NCI-H1105 (cell line): ENCODE measurements at regions not wholly inside any gene's neighbourhood (a gene's known extent, or its start where the extent isn't known, plus 50 kb on each side); places are given as distances from the start of the nearest gene placed in this dataset.
"Not testable (repeated sequence)": the region's sequence is repeated elsewhere in the genome, so short reads cannot be mapped to it uniquely, and the experiment has no call there.

Experiments used
- DNase-seq: peaks from one replicate; lab custom pipeline; 2025; lab: John Stamatoyannopoulos, UW

DNA sequence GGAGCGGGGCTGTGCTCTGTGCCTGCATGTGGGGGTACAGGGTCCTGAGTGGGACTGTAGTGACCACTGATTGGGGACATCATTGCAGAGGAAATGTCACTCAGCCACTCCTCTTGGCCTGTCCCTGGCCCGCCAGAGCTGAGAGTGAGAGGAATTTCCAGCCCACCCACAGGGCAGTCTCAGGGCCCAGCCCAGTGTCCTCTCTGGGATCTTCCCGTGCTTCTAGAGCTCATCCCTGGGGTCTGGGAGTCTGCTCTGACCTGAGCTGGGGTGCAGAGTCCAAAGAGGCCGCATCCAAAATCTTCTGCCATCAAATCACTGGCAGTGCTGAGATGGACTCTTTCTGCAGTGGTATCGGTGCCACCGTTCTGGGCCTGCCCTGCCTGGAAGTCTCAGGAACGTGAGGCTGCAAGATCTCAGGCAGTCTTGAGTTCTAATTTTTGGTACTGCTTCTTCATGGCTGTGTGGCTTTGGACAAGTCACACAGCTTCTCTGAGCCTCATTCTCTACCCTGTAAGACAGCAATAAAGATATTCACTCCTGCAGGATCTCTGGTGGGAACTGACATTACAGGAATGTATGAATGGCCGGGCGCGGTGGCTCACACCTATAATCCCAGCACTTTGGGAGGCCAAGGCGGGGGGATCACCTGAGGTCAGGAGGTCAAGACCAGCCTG lies 100.8 kb upstream of the TARDBP start:
- DNase-seq: no peak

DNA sequence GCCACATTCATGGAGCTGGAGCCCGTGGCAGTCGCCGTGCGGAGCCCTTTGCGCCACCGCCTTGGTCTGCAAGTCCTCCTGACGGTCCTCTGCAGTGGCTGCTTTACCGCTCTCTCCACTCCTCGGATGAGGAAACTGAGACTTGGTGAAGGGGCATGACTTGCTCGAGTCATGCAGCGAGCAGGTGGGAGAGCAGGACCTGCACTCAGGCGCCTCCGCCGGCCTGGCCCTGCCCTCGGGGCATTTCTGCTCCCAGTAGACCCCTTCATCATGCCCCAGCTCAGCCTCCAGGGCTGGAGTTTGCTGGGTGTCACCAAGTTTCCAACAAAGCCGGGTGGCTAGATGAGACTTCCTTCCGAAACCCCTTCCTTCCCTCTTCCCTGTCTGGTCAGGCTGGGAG lies 100.0 kb upstream of the TARDBP start:
- no peak for DNase-seq

DNA sequence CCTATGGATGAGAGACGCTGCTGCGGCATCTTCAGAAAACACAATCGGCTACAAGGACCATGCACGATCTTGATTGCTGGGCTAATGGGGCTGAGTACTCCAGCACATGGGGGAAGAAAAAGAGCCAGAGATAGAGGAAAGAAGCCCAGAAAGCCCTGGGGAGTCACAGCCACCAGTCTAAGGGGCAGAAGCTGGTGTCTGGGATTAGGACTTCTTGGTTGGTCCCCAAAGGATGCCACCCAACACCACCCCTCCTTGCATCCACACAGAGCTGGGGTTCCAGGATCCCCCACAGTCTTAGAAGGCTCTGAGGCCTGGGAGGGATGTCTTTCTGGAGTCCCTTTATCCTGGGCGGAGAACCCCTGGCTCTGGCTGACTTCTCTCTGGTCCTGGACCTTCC lies 98.4 kb upstream of the TARDBP start:
- no peak for DNase-seq

DNA sequence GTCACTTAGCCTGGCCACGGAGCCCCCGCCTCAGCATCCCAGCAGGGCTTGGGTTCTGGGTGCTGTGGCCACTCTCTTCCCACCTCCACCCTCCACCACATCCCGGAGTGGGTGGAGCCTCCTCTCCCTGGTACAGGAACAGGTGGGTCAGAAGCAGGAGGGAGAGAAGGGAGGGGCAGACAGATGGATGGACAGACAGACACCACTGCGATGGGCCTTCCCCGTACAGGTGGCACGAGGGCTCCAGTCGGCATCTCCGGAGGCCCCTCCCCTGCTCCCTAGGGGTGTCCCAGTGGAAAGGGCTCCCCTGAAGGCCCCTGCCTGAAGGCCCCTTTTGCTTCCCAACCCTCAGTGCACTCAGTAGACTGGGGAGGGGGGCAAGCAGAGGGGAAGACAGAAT lies 96.9 kb upstream of the TARDBP start:
- DNase-seq: no peak

DNA sequence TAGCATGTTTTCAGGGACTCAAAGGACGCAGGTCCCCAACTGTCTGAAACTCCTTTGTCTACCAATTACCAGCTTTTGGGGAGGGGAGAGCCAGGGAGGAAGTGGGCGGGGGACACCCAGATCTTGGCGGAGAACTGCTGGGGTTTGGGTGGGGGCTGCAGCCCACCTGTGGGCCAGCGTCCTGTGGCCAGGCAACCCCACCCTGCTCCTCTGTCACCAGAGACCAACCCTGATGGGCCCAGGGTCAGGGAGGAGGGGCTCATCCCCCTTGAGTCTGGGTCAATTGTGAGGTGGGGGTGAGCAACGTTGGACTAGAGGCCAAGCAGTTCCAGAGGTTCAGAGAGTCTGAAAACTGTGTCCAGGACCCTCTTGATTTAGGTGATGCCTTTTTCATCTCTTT lies 96.1 kb upstream of the TARDBP start:
- DNase-seq: no peak

DNA sequence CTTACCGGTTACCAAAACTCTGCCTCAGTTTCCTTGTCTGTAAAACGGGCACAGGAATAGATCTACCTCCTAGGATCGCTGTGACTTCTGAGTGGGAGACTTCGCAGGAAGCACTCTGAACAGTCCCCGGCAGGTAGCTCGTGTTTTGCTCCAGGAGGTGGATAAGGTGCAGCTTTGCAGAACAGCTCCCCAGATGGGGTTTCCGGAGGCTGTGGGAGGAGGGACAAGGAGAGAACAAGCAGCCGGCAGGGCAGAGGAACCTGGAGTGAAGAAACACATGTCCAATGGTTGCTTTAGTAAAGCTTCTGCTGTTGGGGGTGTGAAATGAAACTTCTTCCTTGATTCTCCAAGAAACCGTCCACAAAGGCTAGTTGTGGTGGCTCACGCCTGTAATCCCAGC lies 95.5 kb upstream of the TARDBP start:
- DNase-seq: no peak

DNA sequence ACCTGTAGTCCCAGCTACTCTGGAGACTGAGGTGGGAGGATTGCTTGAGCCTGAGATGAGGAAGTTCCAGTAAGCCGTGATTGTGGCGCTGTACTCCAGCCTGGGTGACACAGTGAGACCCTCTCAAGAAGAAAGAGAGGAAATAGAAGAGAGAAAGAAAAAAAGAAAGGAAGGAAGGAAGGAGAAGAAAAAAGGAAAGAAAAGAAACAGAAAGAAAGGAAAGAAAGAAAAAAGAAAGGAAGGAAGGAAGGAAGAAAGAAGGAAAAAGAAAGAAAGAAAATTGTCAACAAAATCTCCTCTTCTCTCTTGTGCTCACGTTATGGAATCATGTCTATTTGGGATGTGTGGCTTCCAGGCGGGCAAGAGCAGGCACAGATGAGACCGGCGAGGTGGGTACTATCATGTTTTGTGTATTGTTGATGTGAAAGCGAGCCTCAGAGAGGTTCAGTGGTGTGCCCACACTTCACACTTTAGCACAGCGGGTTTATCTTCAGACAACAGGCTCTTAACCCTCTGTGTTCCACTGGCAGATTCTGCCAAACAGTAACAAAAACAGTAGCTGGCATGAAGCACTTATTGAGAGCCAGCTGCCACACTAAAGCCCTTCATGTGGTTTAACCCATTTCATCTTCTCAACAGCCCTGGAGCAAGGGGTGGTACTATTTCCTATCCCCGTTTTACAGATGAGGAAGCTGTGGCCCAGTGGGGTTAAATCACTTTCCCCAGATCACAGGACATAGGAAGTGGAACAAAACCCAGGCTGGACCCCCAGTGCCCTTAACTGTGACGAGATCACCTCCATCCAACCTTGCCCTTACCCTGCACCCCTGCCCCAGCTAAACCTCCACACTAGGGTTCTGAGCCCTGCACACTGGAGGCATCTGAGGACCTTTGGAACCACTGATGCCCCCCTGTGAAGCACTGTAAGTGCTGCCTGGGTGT lies 94.7 kb upstream of the TARDBP start:
- DNase-seq: peak; percentile 8

DNA sequence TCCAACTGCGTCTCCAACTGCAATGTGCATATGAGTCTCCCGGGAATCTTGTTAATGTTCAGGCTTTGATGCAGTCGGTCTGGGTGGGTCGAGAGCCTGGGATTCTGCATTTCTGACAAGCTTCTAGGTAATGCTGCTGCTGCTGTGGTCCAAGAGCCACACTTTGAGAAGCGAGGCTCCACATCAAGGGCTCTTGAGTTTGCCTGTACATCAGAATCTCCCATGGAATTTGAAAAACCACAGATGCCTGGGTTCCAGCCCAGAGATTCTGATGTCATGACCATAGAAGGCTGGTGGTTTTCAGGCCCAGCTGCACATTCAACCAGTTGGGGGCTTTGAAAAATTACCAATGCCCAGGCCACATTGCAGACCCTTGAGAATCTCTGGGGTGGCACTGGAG lies 93.9 kb upstream of the TARDBP start:
- DNase-seq: no peak

DNA sequence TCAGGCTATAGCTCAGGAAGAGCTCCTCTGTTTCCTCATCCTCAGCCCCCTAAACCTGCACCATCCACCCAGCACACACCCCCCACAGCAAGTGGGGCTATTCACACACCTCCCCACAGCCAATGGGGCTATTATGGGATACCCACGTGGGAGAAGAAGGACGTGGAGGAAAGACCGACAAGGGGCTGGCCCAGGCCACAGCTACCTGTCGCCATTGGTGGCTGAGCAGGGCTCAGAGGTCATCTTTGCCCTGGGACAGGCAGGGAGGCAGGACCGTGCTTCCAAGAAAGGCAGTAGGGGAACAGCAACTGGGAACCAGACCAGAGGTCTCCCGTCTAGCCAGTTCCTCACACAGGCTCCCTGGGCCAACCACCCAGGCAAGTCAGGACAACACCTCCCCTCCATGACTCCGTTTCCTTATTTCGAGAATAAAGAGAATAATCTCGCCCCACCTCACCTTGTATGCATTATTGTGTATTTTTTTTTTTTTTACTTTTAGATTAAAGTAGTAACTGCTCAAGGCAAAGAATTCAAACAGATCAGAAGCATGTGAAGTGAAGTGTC lies 92.3 kb upstream of the TARDBP start:
- DNase-seq: no peak

DNA sequence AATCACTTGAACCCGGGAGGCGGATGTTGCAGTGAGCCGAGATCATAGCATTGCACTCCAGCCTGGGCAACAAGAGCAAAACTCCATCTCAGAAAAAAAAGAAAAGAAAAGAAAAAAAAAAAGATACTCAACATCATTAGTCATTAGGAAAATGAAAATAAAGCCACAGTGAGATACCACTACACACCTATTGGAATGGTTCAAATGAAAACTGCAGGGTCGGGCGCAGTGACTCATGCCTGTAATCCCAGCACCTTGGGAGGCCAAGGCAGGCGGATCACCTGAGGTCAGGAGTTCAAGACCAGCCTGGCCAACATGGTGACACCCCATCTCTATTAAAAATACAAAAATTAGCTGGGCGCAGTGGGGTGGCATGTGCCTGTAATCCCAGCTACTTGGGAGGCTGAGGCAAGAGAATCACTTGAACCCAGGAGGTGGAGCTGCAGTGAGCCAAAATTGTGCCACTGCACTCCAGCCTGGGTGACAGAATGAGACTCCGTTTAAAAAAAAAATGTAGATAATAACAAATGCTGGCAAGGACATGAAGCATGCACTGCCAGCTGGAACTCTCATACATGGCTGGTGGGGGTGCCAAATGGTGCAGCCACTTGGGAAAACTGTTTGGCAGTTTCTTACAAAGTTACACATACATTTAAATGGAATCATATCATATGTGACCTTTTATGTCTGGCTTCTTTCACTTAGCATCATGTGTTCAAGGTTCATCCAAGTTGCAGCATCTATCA lies 90.0 kb upstream of the TARDBP start:
- DNase-seq: not testable (repeated sequence)

DNA sequence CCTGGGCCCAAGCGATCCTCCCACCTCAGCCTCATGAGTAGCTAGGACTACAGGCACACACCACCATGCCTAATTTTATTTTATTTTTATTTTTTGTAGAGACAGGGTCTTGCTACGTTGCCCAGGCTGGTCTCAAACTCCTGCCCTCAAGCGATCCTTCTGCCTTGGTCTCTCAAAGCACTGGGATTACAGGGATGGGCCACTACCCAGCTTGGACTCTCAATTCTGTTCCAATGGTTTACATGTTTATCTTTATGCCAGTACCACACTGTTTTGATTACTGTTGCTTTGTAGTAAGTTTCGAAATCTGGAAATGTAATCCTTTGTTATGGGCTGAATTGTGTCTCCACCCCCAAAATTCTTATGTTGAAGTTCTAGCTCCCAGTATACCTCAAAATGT lies 88.4 kb upstream of the TARDBP start:
- DNase-seq: no peak

DNA sequence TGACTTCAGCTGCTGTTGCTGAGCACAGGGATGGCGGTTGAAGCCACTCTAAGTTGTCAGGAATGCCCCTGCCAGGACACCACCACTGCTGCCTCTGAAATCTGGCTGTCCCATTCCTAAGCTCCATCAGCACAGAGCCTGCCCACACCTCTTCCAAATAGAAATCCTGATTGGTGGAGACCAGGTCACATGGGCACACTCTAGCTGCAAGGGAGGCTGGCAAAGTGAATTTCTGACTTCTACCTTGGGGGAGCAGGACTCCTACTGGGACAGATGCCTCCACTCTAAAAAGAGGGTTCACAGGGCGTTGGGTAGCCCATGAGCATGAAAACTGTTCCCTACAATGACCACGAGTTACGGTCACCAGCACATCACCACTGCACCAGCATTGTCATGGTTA lies 83.8 kb upstream of the TARDBP start:
- no peak for DNase-seq

DNA sequence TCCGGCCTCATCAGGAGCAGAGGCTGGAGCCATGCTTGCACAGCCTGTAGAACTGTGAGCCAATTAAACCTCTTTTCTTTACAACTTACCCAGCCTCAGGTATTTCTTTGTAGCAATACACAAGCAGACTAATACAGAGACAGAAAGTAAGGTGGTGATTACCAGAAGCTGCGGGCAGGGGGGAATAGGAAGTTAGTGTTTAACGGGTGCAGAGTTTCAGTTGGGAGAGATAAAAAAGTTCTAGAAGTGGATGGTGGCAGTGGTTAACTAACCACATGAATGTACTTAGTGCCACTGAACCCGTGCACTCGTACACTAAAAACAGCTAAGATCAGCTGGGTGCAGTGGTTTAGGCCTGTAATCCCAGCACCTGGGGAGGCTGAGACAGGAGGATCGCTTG lies 80.4 kb upstream of the TARDBP start:
- DNase-seq: no peak

DNA sequence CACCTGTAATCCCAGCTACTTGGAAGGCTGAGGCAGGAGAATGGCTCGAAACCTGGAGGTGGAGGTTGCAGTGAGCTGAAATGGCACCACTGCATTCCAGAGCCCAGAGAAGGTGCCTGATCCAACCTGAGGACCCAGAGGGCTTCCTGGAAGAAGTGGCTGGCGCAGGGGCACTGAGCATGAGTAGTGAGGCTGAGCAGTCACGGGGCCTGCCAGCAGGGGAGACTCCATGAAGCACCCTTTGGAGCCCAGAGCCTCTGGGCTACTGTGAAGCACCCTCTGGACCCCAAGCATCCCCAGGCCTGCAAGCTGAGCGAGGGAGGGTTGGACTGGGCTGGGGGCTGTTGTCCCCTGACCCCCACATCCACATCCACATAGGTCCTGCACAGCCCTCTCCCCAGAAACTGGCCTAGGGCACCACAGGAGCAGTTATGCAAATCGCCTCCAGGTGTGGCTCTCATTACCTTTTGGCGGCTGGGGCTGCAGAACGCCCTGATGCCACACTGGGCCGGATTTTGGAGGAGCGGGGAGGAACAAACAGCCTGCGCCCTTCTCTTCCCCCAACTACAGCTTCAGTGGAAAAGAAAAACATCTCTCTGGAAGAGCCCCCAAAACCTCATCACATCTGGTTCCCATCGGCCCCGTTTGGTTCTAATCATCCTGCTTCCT lies 78.2 kb upstream of the TARDBP start:
- no peak for DNase-seq

DNA sequence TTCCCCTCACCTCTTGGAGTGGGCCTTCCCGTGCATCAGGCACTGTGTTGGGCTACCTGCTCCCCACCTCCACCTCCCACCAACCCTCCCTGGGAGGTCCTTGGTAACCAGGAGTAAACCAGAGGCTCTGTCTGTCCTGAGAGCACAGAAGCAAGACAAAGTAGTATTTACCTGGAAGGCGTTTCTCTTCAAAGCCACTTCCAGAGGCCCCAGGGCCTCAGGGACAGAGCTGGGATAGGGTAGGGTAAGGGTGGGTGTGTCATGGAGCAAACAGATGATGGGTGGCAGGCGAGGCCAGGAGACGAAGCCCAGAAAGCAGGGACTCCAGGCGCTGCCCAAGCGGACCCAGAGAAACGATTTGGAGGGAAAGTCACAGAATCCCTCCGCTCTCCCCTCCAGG lies 77.2 kb upstream of the TARDBP start:
- no peak for DNase-seq

DNA sequence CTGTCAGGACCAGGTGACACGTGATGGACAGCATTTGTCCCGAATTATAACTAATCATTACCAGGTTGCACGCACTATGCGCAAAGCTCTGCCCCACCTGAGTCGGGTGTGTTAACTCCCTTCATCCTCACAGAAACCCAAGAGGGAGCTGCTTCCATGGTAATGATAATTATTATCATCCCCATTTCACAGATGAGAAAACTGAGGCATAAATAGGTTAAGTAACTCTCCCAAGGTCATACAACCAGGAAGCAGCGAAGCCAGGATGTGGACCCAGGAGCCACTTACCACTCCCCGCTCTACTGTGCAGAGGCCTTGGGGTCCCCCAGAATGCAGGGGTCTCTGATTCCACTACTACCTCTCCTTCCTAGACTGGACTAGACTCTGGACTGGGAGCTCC lies 76.7 kb upstream of the TARDBP start:
- no peak for DNase-seq

DNA sequence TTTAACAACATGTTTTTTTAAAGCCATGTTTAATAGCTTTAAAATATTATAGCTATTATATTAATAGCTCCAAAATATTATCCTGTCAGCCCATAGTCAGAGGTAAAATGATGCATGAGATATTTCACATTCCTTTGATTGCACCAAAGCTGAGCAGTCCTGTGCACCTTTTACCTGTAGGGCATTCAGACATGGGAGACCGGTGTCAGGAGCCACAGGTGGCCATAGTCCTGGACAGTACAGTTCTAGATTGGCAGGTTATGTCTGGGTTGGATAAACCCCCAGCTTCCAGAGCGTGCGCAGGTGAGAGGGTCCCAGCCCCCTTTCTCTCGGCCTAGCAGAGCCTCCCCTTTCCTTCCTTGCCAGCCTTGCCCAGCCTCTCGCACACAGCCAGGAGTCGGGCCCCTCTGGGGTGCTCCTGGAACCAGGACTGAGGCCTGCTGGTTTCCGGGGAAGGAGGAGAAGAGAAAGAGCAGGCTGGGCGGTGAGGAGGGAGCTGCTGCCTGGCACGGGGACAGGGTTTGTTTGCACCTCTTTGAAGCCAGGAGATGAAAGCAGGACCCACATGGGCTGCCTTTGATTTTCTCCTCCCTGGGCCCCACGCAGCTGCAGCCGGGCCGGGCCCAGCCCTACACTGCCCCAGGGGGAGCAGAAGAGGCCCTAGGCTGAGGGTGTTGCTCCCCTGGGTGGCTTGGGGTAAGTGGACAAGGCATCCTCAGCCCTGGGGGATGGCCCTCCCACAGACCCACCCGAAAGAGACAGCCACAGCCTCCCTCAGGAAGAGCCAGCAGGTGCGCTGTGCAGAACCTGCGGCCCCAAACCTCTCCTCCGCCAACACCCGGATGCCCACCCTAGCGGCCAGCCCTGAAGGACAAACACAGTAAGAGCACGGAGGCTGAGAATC lies 75.2 kb upstream of the TARDBP start:
- no peak for DNase-seq

DNA sequence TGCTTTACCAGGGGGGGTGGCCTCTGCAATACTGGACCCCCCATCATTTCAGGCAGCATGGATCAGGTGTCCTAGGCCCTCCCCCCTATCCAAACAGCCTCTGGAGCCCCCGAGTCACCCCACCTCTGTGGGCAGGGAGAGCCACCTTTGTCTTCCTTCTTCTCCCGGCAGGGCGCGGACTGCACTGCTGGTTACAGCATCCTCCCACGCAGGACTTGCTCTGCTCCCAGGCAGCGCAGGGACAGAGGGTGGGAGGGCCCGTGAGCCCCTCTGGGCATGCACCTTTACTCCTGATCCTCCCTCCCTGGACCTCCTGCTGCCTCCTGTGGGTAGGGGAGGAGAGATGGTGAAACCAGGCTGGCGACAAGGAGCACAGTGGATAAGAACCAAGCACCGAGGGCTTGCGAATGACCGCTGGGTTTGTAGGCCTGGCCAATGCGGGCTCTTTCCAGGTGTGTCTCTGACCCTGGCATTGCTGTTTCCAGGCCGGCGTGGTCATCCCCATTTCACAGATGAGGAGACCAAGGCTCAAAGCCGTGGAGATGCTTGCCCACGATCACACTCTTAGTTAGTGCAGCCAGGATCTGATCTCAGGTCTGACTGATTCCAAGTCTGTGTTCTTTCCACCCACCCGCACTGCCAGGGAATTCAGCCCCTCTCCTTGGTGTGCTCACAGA lies 73.6 kb upstream of the TARDBP start:
- DNase-seq: no peak

DNA sequence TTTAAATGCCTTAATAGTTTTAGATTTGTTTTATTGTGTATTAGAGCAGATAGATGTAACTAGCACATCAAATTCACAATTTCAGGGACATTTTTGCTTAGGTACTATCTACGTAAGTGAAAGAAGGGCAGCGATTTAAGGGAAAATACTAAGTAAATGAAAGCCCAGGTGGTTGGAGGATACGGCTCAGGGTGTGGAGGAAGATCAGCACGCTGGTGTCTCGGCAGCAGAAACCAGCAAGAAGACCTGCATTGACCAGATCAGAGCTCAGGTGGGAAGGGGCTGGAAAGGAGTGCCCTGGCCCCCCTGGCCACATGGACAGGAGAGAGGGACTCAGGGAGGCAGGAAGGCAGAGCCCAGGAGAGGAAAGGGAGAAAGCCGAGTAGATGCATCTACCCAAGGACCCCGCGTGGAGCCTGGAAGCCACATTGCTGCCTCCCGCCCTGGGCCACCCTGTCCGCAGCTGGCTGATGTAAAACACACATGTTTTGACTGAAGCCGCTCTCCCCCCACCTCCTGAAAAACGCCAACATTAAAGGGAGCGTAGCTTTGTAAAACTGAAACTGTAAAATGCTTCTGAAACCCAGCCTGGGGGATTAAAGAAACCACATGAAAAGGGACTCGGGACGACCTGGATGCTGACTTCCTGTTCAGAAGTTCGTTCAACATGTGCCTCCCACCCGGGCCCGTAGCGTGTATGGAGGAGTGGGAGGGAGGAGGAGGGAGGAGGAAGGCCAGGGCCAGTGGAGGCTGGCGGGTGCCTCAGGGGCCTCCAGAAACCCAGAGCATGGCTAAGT lies 72.6 kb upstream of the TARDBP start:
- no peak for DNase-seq

DNA sequence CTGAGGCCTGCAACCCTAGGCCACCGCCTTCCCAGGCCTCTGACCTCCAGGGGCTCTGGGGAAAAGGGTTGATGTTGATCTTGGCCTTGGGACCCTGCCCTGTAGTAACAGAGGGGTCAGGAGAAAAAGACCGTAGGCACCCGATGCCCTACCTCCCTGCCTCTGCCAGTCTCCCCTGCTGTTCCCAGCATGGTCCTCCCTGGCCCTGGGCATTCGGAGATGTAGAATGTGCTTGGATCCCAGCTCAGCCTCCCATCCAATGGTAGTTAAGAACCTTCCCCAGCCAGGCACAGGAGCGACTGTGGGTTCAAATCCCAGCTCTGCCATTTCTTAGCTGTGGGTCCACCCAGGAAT lies 72.0 kb upstream of the TARDBP start:
- DNase-seq: no peak
